H54 (cell line): ENCODE measurements at regions not wholly inside any gene's neighbourhood (a gene's known extent, or its start where the extent isn't known, plus 50 kb on each side); places are given as distances from the start of the nearest gene placed in this dataset.

Source experiments
- DNase-seq: peaks from one replicate; pipeline ENCODE4 v3.0.0; 2011; ENCODE audit warnings: low spot score, mixed read lengths; ENCODE audit not compliant: insufficient read length
- FAIRE-seq: peaks from 3 replicates; lab custom pipeline; 2011; peaks lifted over from hg19 to GRCh38; lab: Jason Lieb, UNC
- POLR2A ChIP-seq: IDR thresholded peaks from 2 replicates; pipeline ENCODE4 v1.6.1; 2011; ENCODE audit warnings: low read depth, mild to moderate bottlenecking, low read length

GRCh38 chr3:182703233-182703632 lies 90.1 kb upstream of the ATP11B start:
- TF ChIP-seq POLR2A, result no peak
- DNase-seq (no peak), FAIRE-seq (no peak)

DNA sequence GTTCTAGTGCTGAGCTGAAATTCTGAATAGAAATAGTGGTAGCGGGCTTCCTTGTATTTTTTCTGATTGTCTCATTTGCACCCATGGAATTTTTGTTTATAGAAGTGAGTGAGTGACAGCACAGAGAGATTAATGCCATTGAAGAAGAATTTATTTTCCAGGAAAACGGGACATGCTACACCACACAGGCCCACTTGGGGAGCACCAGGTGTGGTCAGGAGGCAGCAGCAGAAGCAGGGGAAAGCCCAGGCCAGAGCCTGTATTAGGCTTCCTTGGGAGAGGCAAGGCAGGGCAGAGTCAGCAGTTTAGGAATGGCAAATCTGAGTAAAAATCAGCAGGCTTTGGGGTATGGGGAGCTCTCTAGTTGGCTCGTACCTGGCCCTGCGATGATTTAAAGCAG lies 88.4 kb upstream of the ATP11B start:
- DNase-seq (no peak), FAIRE-seq (no peak)
- TF ChIP-seq POLR2A, result no peak

GRCh38 chr3:182708810-182709209 lies 84.5 kb upstream of the ATP11B start:
- FAIRE-seq (no peak), DNase-seq (no peak)
- TF ChIP-seq POLR2A, result no peak

DNA sequence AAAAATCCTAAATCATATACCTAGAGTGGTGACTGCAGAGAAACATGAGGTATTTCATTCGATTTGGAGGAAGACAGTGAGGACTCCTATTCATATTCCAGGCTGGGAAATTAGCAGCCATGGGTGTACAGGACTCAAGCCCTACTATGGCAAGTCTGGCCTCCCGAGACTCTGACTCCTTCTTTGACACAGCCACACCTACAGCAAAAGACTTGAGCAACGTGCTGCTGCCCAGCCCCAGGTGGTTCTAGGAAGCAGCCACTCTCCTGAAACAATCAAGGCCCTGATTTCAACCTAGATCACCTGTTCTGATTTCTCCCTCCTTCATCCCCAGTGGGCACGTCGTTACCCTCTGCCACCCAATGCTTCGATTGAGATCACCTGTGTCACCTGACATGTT lies 84.0 kb upstream of the ATP11B start:
- no peak for TF ChIP-seq POLR2A
- DNase-seq (no peak), FAIRE-seq (no peak)

DNA sequence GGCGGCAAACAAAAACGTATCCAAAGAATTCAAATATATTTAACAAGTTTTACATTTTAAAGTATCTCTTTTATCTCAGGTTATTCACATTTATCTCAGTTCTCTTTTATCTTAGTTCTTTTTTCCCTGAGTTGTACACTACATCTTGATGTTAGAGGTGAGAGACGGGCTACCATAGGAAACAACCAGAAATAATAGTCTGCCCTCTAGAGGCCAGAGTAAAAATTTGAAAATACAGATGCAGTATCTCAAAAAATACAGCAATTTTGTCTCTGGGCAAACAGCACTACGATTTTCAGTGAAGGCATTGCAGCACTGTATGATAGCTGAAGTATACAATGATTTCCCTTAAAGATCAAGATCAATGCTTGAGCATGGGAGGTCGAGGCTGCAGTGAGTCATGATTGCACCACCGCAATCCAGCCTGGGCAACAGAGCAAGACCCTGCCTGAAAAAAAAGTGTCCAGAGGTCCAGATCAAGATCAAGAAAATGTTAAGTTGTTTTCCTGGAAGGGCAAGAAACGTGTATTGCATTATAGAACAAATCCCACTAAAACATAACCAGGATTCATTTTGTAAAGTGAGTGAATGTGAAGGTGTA lies 82.6 kb upstream of the ATP11B start:
- TF ChIP-seq POLR2A, result no peak
- FAIRE-seq, result peak; percentile 89
- DNase-seq, result peak; percentile 29

DNA sequence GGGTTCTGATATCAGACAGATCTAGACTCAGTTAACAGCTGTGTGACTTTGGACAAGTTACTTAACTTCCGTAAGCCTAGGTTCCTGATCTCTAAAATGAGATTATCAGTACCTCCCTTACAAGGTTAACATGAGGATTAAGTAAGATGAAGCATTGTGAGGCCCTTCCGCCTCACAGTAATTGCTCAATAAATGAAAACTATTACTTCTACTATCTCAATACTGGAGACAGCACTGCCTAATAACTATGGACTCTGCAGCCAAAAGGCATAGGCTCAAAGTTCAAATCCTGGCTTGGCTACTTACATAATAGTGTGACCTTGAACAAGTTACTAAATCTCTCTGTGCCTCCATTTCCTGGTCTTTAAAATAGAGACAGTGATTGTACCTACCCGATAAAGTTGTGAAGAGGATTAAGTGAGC lies 82.0 kb upstream of the ATP11B start:
- DNase-seq (no peak), FAIRE-seq (no peak)
- TF ChIP-seq POLR2A, result no peak

- TF ChIP-seq POLR2A, result no peak
- FAIRE-seq (no peak), DNase-seq (no peak)
These were observed 81.5 kb upstream of the ATP11B start for GRCh38 chr3:182711853-182712252.

DNA sequence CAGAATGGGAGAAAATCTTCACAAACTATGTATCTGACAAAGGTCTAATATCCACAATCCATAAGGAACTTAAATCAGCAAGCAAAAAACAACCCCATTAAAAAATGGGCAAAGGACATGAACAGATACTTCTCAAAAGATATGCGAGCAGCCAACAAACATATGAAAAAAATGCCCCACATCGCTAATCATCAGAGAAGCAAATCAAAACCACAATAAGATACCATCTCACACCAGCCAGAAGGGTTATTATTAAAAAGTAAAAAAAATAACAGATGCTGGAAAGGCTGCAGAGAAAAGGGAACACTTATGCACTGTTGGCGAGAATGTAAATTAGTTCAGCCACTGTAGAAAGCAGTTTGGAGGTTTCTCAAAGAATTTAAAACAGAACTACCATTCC lies 80.2 kb upstream of the ATP11B start:
- TF ChIP-seq POLR2A, result no peak
- no peak for FAIRE-seq

DNA sequence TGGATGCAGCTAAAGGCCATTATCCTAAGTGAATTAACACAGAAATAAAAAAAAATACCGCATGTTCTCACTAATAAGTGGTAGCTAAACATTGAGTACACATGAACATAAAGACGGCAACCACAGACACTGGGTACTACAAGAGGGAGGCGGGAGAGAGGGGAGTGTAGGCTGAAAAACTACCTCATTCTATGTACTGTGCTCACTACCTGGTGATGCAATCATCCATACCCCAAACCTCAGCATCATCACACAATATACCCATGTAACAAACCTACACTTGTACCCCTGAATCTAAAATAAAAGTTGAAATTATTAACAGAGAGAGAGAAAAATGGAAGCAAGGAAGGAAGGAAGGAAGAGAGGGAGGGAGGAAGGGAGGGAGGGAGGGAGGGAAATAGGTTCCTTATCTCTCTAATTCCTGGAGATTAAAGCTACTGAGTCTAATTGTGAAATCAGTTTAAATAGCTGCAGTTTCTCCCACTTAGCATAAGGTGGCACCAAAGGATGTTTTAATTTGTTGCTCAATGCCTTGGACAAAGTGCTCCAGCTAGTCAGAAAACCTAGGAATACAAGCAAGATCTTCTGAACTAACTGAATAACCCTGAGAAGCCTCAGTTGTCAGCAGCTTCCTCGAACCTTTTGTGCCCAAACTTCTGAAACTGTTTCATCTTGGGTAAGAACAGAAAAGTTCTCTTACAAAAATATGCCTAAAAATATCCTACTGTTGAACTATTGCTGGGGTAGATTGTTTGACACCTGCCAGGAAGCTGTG lies 79.4 kb upstream of the ATP11B start:
- DNase-seq (peak; percentile 30), FAIRE-seq (peak; percentile 99)
- TF ChIP-seq POLR2A, result no peak

More for the DNA sequence above, 80.2 kb upstream of the ATP11B start:
- no peak for DNase-seq

DNA sequence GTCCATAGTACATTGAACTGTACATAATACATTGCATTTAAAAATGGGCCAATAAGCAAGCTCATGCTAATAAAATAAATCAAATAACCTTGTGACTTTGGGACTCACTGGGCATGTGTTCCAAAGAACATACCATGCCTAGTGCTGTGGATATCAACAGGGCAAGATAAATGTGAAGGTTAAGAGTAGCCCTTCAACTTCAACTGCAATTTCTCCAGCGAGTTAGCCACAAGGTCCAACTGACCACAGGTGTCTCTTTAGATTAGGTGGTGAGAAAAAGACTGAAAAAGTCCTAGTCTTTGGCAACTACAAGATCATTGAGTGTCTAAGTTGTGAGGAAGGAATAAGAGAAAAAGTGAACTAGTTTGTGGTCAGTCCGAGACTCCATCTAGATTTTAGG lies 78.3 kb upstream of the ATP11B start:
- no peak for TF ChIP-seq POLR2A
- FAIRE-seq (no peak), DNase-seq (no peak)

GRCh38 chr3:182716114-182716688 lies 77.1 kb upstream of the ATP11B start:
- FAIRE-seq (no peak), DNase-seq (no peak)
- no peak for TF ChIP-seq POLR2A

DNA sequence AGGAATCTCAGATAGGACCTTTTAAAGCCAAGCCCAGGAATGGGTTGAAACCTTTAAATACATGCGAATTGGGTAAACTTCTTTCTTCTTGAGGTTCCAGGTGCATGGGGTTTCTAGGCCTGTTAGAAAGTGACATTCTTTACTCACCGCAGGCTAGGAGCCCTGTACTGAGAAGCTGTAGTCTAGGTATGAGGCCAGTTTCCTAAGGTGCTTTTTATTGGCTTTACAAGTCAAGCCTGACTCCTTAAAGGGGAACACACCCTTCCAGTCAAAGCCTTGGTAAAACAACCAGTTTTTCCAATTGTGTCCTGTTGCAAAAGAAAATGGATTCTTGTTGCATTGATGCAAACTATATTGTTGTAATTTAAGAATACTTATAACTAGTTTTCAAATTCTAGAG lies 76.1 kb upstream of the ATP11B start:
- FAIRE-seq (no peak), DNase-seq (no peak)
- TF ChIP-seq POLR2A, result no peak

- no peak for FAIRE-seq
These were observed 70.4 kb upstream of the ATP11B start for GRCh38 chr3:182722907-182723306.

GRCh38 chr3:182723596-182723995 lies 69.7 kb upstream of the ATP11B start:
- DNase-seq, result no peak
- no peak for TF ChIP-seq POLR2A
- FAIRE-seq, result no peak

More at GRCh38 chr3:182722907-182723306, 70.4 kb upstream of the ATP11B start:
- DNase-seq, result no peak
- no peak for TF ChIP-seq POLR2A
